HepG2 (cell line): ENCODE measurements at regions not wholly inside any gene's neighbourhood (a gene's known extent, or its start where the extent isn't known, plus 50 kb on each side); places are given as distances from the start of the nearest gene placed in this dataset.

ENCODE experiments used
- ATAC-seq: fragments of 200-7000 bp; cut with Tn5 transposase; 3 replicates; pipeline ENCODE4 v1.9.1; 2020; ENCODE audit warnings: mild to moderate bottlenecking, moderate library complexity
- BruUV-seq: library from RNA; stranded (reverse); fragments of 400-500 nt; replicated peaks from 2 replicates; lab custom pipeline; 2021; lab: Mats Ljungman, UMichigan
- CTCF ChIA-PET: fragments of 300-600 bp; formaldehyde crosslinking; extraction: SDS; loops from one replicate; lab custom pipeline; 2021; ENCODE audit warnings: low total read pairs, inconsistent platforms, low intra/inter-chr PET ratio; lab: Yijun Ruan, JAX
- POLR2A ChIA-PET: fragments of 350-600 bp; sonication (Branson Sonifier 250); formaldehyde crosslinking; loops from one replicate; lab custom pipeline; 2020; ENCODE audit warnings: antibody characterized with exemption, inconsistent platforms; lab: Yijun Ruan, JAX
- DNase-seq: peaks from one replicate; pipeline ENCODE4 v3.0.0-alpha.2; 2015; ENCODE audit warnings: low spot score
- FAIRE-seq: peaks from 3 replicates; lab custom pipeline; 2011; peaks lifted over from hg19 to GRCh38; lab: Jason Lieb, UNC
- H2AFZ ChIP-seq: one replicate; pipeline ENCODE4 v1.6.1; 2011; ENCODE audit warnings: low read length, inconsistent platforms
- H3K27ac ChIP-seq: fragments of 300-600 bp; 3 replicates; pipeline ENCODE4 v1.8.0; 2011; ENCODE audit warnings: mixed run types, mild to moderate bottlenecking, mixed read lengths, low read length, inconsistent platforms; ENCODE audit not compliant: insufficient read depth; ENCODE audit errors: extremely low read length
- H3K27me3 ChIP-seq, 2 experiments: fragments of 200-600 bp in 1 of 2; 2 replicates in 1 of 2; 3 replicates in 1 of 2; pipeline versions ENCODE4 v1.6.0 to v1.8.0; 2011; ENCODE audit warnings: low read length in 2 of 2, mild to moderate bottlenecking in 2 of 2, moderate library complexity in 2 of 2, inconsistent platforms in 1 of 2; ENCODE audit not compliant: insufficient read depth in 2 of 2, control insufficient read depth in 1 of 2
- H3K36me3 ChIP-seq, 2 experiments: fragments of 200-600 bp in 1 of 2; replicated peaks in 1 of 2; 2 replicates in 1 of 2; 3 replicates in 1 of 2; pipeline versions ENCODE4 v1.5.1 to v1.8.0; 2011; ENCODE audit warnings: low read length in 2 of 2, inconsistent platforms in 1 of 2; ENCODE audit not compliant: insufficient read depth in 2 of 2, control insufficient read depth in 1 of 2
- H3K4me1 ChIP-seq: 2 replicates; pipeline ENCODE4 v1.5.1; 2012; ENCODE audit warnings: low read length, inconsistent platforms; ENCODE audit not compliant: insufficient read depth
- H3K4me2 ChIP-seq: 2 replicates; pipeline ENCODE4 v1.6.0; 2011; ENCODE audit warnings: low read depth, low read length, inconsistent platforms
- H3K4me3 ChIP-seq, 3 experiments: fragments of 200-600 bp in 1 of 3; sonication (generic), shearing (Covaris generic) in 1 of 3; replicated peaks in 1 of 3; 2 replicates each; pipeline ENCODE4 v1.5.1; 2011 to 2016; ENCODE audit warnings: low read length in 3 of 3, inconsistent platforms in 2 of 3, low read depth in 2 of 3, mild to moderate bottlenecking in 2 of 3, control low read depth in 1 of 3, mixed read lengths in 1 of 3; ENCODE audit not compliant: insufficient read depth in 1 of 3
- H3K79me2 ChIP-seq: one replicate; pipeline ENCODE4 v1.6.1; 2011; ENCODE audit warnings: low read length, inconsistent platforms; ENCODE audit not compliant: insufficient read depth
- H3K9ac ChIP-seq: 2 replicates; pipeline ENCODE4 v1.6.0; 2011; ENCODE audit warnings: mild to moderate bottlenecking, low read depth, low read length, inconsistent platforms; ENCODE audit not compliant: insufficient read depth
- H3K9me3 ChIP-seq: 2 replicates; pipeline ENCODE4 v1.5.1; 2012; ENCODE audit warnings: mild to moderate bottlenecking, low read length
- H4K20me1 ChIP-seq: 2 replicates; pipeline ENCODE4 v1.6.0; 2011; ENCODE audit warnings: inconsistent platforms, mild to moderate bottlenecking, low read length, moderate library complexity; ENCODE audit not compliant: insufficient read depth
- BHLHE40 ChIP-seq: IDR thresholded peaks from 2 replicates; pipeline ENCODE4 v1.6.1; 2011; ENCODE audit warnings: low read length, improper control_type of control experiment
- CREB1 ChIP-seq, 2 experiments: fragments of 450-650 bp in 1 of 2; IDR thresholded peaks; 2 replicates each; pipeline ENCODE4 v1.6.1; 2016 to 2017; ENCODE audit warnings: control low read depth in 1 of 2, mild to moderate bottlenecking in 1 of 2, missing compliant biosample characterization in 1 of 2, missing genetic modification characterization in 1 of 2
- ERF ChIP-seq: IDR thresholded peaks from 2 replicates; pipeline ENCODE4 v1.6.1; 2018; ENCODE audit warnings: missing biosample characterization, missing genetic modification reagents
- GLI4 ChIP-seq: sonication (generic); formaldehyde crosslinking; IDR thresholded peaks from 2 replicates; pipeline ENCODE4 v1.5.1; 2020; ENCODE audit warnings: missing genetic modification reagents, mild to moderate bottlenecking, moderate library complexity, borderline replicate concordance
- HHEX ChIP-seq: IDR thresholded peaks from 2 replicates; pipeline ENCODE4 v1.6.1; 2016; ENCODE audit warnings: control low read depth
- ISL2 ChIP-seq: sonication (generic); formaldehyde crosslinking; IDR thresholded peaks from 2 replicates; pipeline ENCODE4 v1.5.0; 2020; ENCODE audit warnings: missing genetic modification reagents
- NFATC3 ChIP-seq: sonication (generic); formaldehyde crosslinking; IDR thresholded peaks from 2 replicates; pipeline ENCODE4 v1.5.1; 2020; ENCODE audit warnings: mild to moderate bottlenecking, missing genetic modification reagents
- NFIC ChIP-seq: IDR thresholded peaks from 2 replicates; pipeline ENCODE4 v1.6.1; 2012; ENCODE audit warnings: mild to moderate bottlenecking, low read length, inconsistent platforms
- NPAS2 ChIP-seq: sonication (generic); formaldehyde crosslinking; IDR thresholded peaks from 2 replicates; pipeline ENCODE4 v1.8.0; 2022; ENCODE audit warnings: mild to moderate bottlenecking, missing genetic modification reagents, borderline replicate concordance
- STAG1 ChIP-seq: sonication (generic); formaldehyde crosslinking; IDR thresholded peaks from 2 replicates; pipeline ENCODE4 v1.4.0; 2020; ENCODE audit warnings: missing genetic modification reagents
- ZNF333 ChIP-seq: sonication (generic); formaldehyde crosslinking; IDR thresholded peaks from 2 replicates; pipeline ENCODE4 v1.4.0; 2020; ENCODE audit warnings: mild to moderate bottlenecking, missing genetic modification reagents, borderline replicate concordance
- ZNF367 ChIP-seq: sonication (generic); formaldehyde crosslinking; IDR thresholded peaks from 2 replicates; pipeline ENCODE4 v1.4.0; 2020; ENCODE audit warnings: missing genetic modification reagents, borderline replicate concordance
- ZNF468 ChIP-seq: sonication (generic); formaldehyde crosslinking; IDR thresholded peaks from 2 replicates; pipeline ENCODE4 v1.8.0; 2022; ENCODE audit warnings: mild to moderate bottlenecking, moderate library complexity, missing genetic modification reagents
- ZNF547 ChIP-seq: sonication (generic); formaldehyde crosslinking; IDR thresholded peaks from 2 replicates; pipeline ENCODE4 v1.5.1; 2020; ENCODE audit warnings: mild to moderate bottlenecking, missing genetic modification reagents
- ZNF614 ChIP-seq: IDR thresholded peaks from 2 replicates; pipeline ENCODE4 v1.6.1; 2018; ENCODE audit warnings: missing biosample characterization, missing genetic modification reagents, inconsistent platforms, borderline replicate concordance
- ZNF652 ChIP-seq: IDR thresholded peaks from 2 replicates; pipeline ENCODE4 v1.6.1; 2016; ENCODE audit warnings: low read depth, borderline replicate concordance
- ZNF768 ChIP-seq: sonication (generic); formaldehyde crosslinking; IDR thresholded peaks from 2 replicates; pipeline ENCODE4 v1.4.0; 2020; ENCODE audit warnings: missing genetic modification reagents
- ZNF839 ChIP-seq: sonication (generic); formaldehyde crosslinking; IDR thresholded peaks from 2 replicates; pipeline ENCODE4 v1.4.0; 2020; ENCODE audit warnings: missing genetic modification reagents, mild to moderate bottlenecking, borderline replicate concordance
- WGBS: methylation state at CpG from one replicate; pipeline ENCODE4 v1.1.6; 2017; ENCODE audit warnings: low lambda C conversion rate; 5-methylcytosine and 5-hydroxymethylcytosine counted together
- in situ Hi-C: cut with HindIII; loops from 2 replicates; pipeline ENCODE4 v1.10.0; 2017; ENCODE audit warnings: low pct_unique_long_range_greater_than_20kb; ENCODE audit not compliant: extremely low pct_ligation_motif_present
- intact Hi-C: fragments of 100-400 bp; cut with micrococcal nuclease; formaldehyde crosslinking; loops from one replicate; pipeline ENCODE4 v1.10.0; 2022; ENCODE audit not compliant: unreplicated experiment
- TF ChIP-seq, protein P1 (sequence below): sonication (generic); formaldehyde crosslinking; IDR thresholded peaks from 2 replicates; pipeline ENCODE4 v1.5.0; 2020; ENCODE audit warnings: mild to moderate bottlenecking, missing genetic modification reagents
- TF ChIP-seq, protein P2 (sequence below): sonication (generic); formaldehyde crosslinking; IDR thresholded peaks from 2 replicates; pipeline ENCODE4 v1.5.0; 2020; ENCODE audit warnings: mild to moderate bottlenecking, low read depth, missing genetic modification reagents, borderline replicate concordance

DNA sequence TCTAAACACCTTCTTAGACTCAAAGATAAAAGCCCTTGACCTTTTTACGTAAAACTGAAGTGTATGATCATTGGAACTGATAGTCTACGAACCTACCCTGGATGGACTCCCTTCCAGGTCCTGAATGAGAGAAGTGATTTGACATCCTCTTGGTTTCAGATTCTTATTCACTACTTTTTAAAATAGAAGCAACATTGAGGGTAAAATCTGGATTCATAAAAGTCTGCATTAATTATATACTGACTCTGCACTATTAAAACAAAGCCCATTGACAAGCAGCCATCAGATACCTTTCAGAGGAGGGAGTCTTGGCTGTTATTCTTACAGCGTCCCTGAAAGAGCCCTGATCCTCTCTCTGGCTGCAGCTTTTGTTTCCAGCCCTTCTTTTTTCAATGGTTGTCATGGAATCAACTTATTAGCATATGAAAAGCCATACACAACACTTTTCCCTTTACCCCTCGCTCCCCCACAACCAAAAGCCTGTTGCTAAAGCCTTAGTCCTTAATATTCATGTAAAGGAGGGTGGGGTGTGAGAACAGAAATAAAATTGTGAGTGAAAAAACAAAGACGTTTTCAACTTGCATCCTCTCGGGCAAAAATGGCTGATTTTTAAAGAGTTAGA is 270.0 kb upstream of the MARCKS start:
- intact Hi-C loops (no loop called here), in situ Hi-C loops (no loop called here)
- WGBS: 38% methylated on average over 6 of the region's 6 CpGs
- ATAC-seq (no peak), FAIRE-seq (no peak), DNase-seq (no peak)
- CTCF ChIA-PET: no interaction called here
- no peaks in the 10 kb centered on the region for H3K27me3 ChIP-seq
- no peak overlapping the region for H3K4me3 ChIP-seq
- POLR2A ChIA-PET: no interaction called here
- H2AFZ ChIP-seq: no peak overlapping the region
- H3K9ac ChIP-seq: no peak overlapping the region
- no peak overlapping the region for H3K4me2 ChIP-seq
- no peaks in the 10 kb centered on the region for H3K79me2 ChIP-seq
- no peaks in the 10 kb centered on the region for H4K20me1 ChIP-seq
- peaks cover 17% of the 10 kb centered on the region for H3K4me1 ChIP-seq
- BruUV-seq: no TSS peak
- H3K36me3 ChIP-seq: no peaks in the 10 kb centered on the region
- H3K9me3 ChIP-seq: no peaks in the 10 kb centered on the region
- no peak overlapping the region for H3K27ac ChIP-seq
- TF ChIP-seq NPAS2 (CRISPR knock-in tag) (no peak), CREB1 (IDR thresholded peaks at IDR 0.05) (no peak), CREB1 (CRISPR knock-in tag; IDR thresholded peaks at IDR 0.05) (no peak), NFIC (no peak), HHEX (CRISPR knock-in tag) (no peak), ZNF468 (no peak), ZNF547 (CRISPR knock-in tag) (no peak), NFATC3 (CRISPR knock-in tag) (no peak), STAG1 (no peak), BHLHE40 (no peak), ZNF614 (CRISPR knock-in tag) (no peak), ZNF768 (CRISPR knock-in tag) (no peak), ZNF652 (CRISPR knock-in tag) (no peak), ISL2 (CRISPR knock-in tag) (no peak), GLI4 (CRISPR knock-in tag) (no peak), ZNF333 (CRISPR knock-in tag) (no peak), ERF (CRISPR knock-in tag) (no peak), ZNF367 (CRISPR knock-in tag) (no peak), ZNF839 (CRISPR knock-in tag) (no peak)
- TF ChIP-seq, protein P1, sequence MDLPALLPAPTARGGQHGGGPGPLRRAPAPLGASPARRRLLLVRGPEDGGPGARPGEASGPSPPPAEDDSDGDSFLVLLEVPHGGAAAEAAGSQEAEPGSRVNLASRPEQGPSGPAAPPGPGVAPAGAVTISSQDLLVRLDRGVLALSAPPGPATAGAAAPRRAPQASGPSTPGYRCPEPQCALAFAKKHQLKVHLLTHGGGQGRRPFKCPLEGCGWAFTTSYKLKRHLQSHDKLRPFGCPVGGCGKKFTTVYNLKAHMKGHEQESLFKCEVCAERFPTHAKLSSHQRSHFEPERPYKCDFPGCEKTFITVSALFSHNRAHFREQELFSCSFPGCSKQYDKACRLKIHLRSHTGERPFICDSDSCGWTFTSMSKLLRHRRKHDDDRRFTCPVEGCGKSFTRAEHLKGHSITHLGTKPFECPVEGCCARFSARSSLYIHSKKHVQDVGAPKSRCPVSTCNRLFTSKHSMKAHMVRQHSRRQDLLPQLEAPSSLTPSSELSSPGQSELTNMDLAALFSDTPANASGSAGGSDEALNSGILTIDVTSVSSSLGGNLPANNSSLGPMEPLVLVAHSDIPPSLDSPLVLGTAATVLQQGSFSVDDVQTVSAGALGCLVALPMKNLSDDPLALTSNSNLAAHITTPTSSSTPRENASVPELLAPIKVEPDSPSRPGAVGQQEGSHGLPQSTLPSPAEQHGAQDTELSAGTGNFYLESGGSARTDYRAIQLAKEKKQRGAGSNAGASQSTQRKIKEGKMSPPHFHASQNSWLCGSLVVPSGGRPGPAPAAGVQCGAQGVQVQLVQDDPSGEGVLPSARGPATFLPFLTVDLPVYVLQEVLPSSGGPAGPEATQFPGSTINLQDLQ (CRISPR knock-in tag): no peak
- TF ChIP-seq, protein P2, sequence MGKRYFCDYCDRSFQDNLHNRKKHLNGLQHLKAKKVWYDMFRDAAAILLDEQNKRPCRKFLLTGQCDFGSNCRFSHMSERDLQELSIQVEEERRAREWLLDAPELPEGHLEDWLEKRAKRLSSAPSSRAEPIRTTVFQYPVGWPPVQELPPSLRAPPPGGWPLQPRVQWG (CRISPR knock-in tag): no peak
